NT2/D1 (cell line): ENCODE measurements at regions not wholly inside any gene's neighbourhood (a gene's known extent, or its start where the extent isn't known, plus 50 kb on each side); places are given as distances from the start of the nearest gene placed in this dataset.

Experiments
- DNase-seq: peaks from one replicate; pipeline ENCODE4 v3.0.0-alpha.2; 2011; ENCODE audit warnings: low read depth, low spot score
- H3K27me3 ChIP-seq: 2 replicates; pipeline ENCODE4 v1.6.0; 2011; ENCODE audit warnings: mild to moderate bottlenecking; ENCODE audit not compliant: insufficient read length, insufficient read depth
- H3K36me3 ChIP-seq: 2 replicates; pipeline ENCODE4 v1.6.1; 2011; ENCODE audit warnings: mild to moderate bottlenecking, low read length, mixed read lengths; ENCODE audit not compliant: insufficient read depth, insufficient read length
- H3K4me1 ChIP-seq: 2 replicates; pipeline ENCODE4 v1.5.1; 2011; ENCODE audit not compliant: insufficient read depth, insufficient read length
- H3K4me3 ChIP-seq: 2 replicates; pipeline ENCODE4 v1.5.1; 2011; ENCODE audit warnings: low read depth; ENCODE audit not compliant: insufficient read length
- H3K9ac ChIP-seq: 2 replicates; pipeline ENCODE4 v1.6.0; 2011; ENCODE audit warnings: low read depth; ENCODE audit not compliant: insufficient read length
- H3K9me3 ChIP-seq: 2 replicates; pipeline ENCODE4 v1.5.1; 2011; ENCODE audit warnings: mild to moderate bottlenecking, low read length; ENCODE audit not compliant: insufficient read depth
- SUZ12 ChIP-seq: IDR thresholded peaks from 2 replicates; pipeline ENCODE4 v1.6.1; 2011; ENCODE audit not compliant: insufficient read length, insufficient read depth; ENCODE audit errors: extremely low read depth
- YY1 ChIP-seq: IDR thresholded peaks from 2 replicates; pipeline ENCODE4 v1.6.1; 2011; ENCODE audit not compliant: insufficient read length, insufficient read depth
- ZNF274 ChIP-seq: IDR thresholded peaks from 2 replicates; pipeline ENCODE4 v1.6.1; 2011; ENCODE audit warnings: mild to moderate bottlenecking, low read depth, low read length

DNA sequence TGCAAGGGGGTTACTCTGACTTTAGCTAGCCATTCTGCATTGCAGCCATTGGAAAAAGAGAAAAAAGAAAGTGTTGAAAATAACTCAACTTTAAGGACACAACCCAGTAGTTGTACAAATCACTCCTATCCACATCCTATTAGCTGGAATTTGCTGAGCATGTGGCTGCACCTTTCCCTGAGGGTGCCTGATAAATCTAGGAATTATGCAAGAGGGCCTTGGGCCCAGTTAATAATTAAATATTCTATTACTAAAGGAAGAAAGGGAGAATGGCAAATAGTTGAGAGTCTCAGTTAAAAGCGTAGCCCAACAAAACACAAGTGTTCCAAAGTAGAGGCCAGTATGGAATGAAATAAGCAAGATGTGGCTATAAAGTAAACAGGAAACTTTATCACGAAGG lies 200.9 kb upstream of the CNTNAP2 start:
- H3K9me3 ChIP-seq = no peaks in the 10 kb centered on the region
- no peaks in the 10 kb centered on the region for H3K27me3 ChIP-seq
- H3K4me1 ChIP-seq = no peaks in the 10 kb centered on the region
- no peak for TF ChIP-seq SUZ12
- no peak for TF ChIP-seq ZNF274
- TF ChIP-seq YY1 = no peak
- H3K9ac ChIP-seq = no peak overlapping the region
- H3K4me3 ChIP-seq = no peak overlapping the region
- DNase-seq = no peak
- no peaks in the 10 kb centered on the region for H3K36me3 ChIP-seq

DNA sequence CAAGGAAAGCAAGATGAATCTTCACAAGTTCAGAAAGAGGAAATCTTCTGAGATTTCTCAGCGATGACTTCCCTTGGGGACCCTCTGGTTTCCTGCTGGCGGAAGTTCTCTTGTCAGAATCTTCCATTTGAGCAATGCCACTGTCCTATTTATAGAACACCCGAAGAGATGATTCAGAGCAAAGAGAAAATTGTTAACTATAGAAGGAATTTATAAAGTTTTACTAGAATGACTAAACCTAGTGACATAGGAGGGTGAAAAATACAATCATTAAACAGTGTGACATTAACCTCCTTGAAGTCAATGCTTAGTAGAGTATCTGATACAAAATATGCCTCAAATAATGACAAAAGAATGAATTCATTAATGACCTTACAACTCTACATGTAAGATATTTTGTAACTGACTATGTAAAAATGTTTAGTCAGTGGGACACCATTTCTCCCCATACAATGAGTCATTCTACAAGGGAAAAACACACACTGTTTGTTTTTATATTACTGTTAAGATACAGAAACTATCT lies 206.5 kb upstream of the CNTNAP2 start:
- Histone ChIP-seq H3K9me3 (no peaks in the 10 kb centered on the region), H3K27me3 (no peaks in the 10 kb centered on the region), H3K4me3 (no peak overlapping the region), H3K36me3 (no peaks in the 10 kb centered on the region), H3K9ac (no peak overlapping the region), H3K4me1 (no peaks in the 10 kb centered on the region)
- no peak for DNase-seq
- TF ChIP-seq ZNF274 = no peak
- TF ChIP-seq YY1 = no peak
- no peak for TF ChIP-seq SUZ12

DNA sequence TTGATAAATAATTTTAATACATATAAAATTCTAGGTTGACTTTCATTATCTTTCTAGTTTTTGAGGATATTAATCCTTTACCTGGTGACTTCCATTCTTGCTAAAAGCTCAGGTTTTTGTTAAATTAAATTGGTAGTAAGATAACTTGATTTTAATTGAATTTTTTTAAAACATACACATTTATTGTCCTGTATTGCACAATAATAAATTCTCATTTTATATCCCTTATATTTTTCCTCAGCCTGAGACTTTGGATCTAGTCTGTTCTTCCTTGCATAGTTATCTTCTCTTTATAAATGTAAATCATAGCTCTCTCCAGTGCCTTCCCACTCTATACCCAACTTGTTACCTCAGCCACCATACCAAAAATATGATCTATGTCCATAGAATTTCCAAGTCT lies 212.9 kb upstream of the CNTNAP2 start:
- no peak for DNase-seq
- no peak overlapping the region for H3K9ac ChIP-seq
- H3K9me3 ChIP-seq = no peaks in the 10 kb centered on the region
- H3K4me1 ChIP-seq = no peaks in the 10 kb centered on the region
- TF ChIP-seq ZNF274 (no peak), SUZ12 (no peak)
- no peaks in the 10 kb centered on the region for H3K36me3 ChIP-seq
- no peaks in the 10 kb centered on the region for H3K27me3 ChIP-seq
- H3K4me3 ChIP-seq = no peak overlapping the region

DNA sequence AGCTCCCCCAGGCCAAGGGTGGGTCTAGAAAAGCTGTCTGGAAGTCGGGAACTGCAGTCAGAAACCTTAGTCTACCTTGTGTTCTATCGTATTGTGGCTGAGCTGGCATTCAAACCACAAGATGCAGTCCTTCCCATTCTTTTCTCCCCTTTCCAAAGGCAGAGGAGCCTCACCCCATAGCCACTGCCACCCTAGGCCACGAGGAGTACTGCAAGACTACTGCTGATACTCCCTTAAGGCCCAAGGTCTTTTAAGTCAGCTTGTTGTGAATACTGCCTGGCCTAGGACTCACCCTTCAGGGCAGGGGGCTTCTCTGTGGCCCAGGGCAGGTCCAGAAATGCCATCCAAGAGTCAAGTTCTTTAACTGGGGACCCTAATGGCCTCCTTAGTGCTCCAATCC lies 214.5 kb upstream of the CNTNAP2 start:
- no peak for DNase-seq
- H3K4me1 ChIP-seq = no peaks in the 10 kb centered on the region
- H3K36me3 ChIP-seq = no peaks in the 10 kb centered on the region
- H3K4me3 ChIP-seq = no peak overlapping the region
- H3K9ac ChIP-seq = no peak overlapping the region
- TF ChIP-seq YY1 (no peak), SUZ12 (no peak), ZNF274 (no peak)
- H3K9me3 ChIP-seq = no peaks in the 10 kb centered on the region
- no peaks in the 10 kb centered on the region for H3K27me3 ChIP-seq

DNA sequence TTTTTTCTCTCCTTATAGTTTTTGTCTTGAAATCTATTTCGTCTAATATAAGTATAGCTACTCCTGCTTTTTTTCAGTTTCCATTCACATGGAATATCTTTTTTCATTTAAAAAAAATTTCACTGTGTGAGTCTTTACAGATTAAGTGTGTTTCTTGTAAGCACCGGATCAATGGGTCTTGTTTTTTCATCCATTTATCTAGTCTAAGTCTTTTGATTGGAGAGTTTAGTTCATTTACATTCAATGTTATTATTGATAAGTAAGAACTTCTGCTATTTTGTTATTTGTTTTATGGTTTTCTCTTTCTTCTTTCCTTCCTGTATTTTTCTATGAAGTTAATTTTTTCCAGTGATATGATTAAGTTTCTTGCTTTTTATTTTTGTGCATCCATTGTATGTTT lies 216.7 kb upstream of the CNTNAP2 start:
- DNase-seq = no peak
- TF ChIP-seq ZNF274 = no peak
- TF ChIP-seq SUZ12 = no peak
- no peak for TF ChIP-seq YY1

DNA sequence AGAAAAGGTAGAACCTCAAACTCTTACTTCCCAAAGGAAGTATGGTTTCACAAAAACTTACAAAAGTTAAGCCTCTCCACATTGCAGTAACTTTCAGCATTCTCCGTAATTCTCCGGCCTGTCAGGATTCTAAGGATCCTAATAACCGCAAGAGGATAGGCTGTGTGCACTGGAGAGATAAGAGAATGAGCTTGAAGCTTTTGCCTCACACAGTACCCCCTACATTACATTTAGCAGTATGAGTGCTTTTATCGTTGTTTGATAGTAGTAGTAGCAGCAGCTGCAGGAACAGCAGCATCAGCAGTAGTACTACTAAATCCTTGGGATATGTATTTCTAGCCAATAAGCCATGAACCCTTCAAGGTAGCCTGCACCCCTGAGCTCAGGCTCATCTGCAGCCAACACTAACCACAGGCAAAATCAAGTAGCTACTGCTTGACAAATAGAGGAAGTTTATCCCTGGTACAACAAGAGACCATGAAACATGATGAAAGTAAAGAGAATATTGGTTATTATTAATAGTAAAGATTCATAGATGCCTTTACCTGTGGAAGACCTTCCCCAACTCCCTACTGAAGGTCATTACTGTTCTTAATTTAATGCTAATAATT lies 222.6 kb upstream of the CNTNAP2 start:
- H3K4me3 ChIP-seq = no peak overlapping the region
- no peaks in the 10 kb centered on the region for H3K4me1 ChIP-seq
- no peak for DNase-seq
- H3K27me3 ChIP-seq = no peaks in the 10 kb centered on the region
- TF ChIP-seq ZNF274 (no peak), SUZ12 (no peak), YY1 (no peak)
- no peaks in the 10 kb centered on the region for H3K9me3 ChIP-seq
- no peaks in the 10 kb centered on the region for H3K36me3 ChIP-seq
- H3K9ac ChIP-seq = no peak overlapping the region

More for the DNA sequence above, 216.7 kb upstream of the CNTNAP2 start:
- Histone ChIP-seq H3K36me3 (no peaks in the 10 kb centered on the region), H3K27me3 (no peaks in the 10 kb centered on the region), H3K9me3 (no peaks in the 10 kb centered on the region), H3K4me3 (no peak overlapping the region), H3K9ac (no peak overlapping the region), H3K4me1 (no peaks in the 10 kb centered on the region)

DNA sequence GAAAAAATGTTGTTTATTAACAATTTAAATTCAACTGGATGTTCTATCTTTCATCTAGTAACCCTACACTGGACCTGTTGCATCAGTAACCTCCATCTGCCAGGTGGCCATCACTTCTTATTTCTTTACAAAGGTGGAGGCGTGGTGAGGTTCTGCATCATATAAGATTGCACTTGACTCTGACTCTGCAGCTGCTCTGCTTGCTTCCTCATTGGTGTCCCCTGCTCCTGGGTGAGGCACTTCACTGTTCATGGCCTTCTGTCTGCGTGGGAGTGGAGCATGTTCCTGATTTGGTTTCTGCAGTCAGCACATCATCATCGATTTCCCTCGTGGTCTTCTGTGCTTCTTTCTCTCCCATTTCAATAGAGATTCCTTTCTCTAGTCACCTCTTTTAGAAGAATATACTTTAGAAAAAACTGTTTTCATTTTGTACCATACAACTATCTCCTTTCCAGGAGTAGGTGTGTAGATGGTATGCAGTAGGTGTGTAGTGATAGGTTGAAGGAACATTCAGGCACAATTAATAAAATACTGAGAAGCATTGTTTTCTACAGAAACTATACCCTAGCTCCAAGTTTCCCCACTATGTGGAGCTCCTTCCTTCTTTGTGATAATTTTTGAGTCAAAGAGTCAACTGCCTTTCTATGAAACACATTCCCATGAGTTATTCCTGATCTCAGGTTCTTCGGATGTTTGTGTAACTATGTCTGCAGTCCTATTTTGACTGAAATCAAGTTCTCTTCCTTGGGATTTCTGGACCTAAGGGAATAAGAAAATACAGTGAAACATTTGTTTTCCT lies 231.7 kb upstream of the CNTNAP2 start:
- H3K9me3 ChIP-seq = no peaks in the 10 kb centered on the region
- H3K9ac ChIP-seq = no peak overlapping the region
- H3K36me3 ChIP-seq = no peaks in the 10 kb centered on the region
- DNase-seq = no peak
- no peaks in the 10 kb centered on the region for H3K4me1 ChIP-seq
- H3K27me3 ChIP-seq = no peaks in the 10 kb centered on the region
- no peak overlapping the region for H3K4me3 ChIP-seq
- no peak for TF ChIP-seq YY1
- no peak for TF ChIP-seq ZNF274
- no peak for TF ChIP-seq SUZ12
